ENCODE measurements at regions not wholly inside any gene's neighbourhood (a gene's known extent, or its start where the extent isn't known, plus 50 kb on each side); places are given as distances from the start of the nearest gene placed in this dataset.

- DNase-seq (ENCODE audit: low spot score), result no peak
These were observed 197.2 kb downstream of the TEX29 start for GRCh38 chr13:111517641-111518010.

GRCh38 chr13:111518161-111518792, 197.8 kb downstream of the TEX29 start:
- no peak for DNase-seq (ENCODE audit: low spot score)

DNA sequence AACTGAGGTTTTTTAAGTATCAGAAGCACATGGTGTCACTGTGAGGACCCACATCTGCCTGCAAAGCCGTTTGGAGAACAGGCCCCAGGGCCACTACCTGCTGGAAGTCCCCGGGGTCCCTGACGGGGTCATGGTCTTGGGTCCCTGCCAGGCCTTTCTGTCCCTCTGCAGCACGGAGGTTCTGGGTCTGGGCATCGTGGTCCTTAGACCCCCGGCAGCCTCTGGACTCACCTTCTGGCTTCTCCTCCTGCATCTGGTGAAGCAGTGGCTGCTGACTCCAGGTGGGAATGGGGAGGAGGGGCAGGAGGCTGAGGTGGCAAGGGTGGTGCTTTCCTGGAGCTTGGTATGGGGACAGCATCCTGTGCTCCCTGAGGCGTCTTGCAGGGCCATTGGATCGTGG, 198.6 kb downstream of the TEX29 start:
- DNase-seq (ENCODE audit: low spot score), result no peak

GRCh38 chr13:111519490-111520170, 199.2 kb downstream of the TEX29 start:
- no peak for DNase-seq (ENCODE audit: low spot score)

DNA sequence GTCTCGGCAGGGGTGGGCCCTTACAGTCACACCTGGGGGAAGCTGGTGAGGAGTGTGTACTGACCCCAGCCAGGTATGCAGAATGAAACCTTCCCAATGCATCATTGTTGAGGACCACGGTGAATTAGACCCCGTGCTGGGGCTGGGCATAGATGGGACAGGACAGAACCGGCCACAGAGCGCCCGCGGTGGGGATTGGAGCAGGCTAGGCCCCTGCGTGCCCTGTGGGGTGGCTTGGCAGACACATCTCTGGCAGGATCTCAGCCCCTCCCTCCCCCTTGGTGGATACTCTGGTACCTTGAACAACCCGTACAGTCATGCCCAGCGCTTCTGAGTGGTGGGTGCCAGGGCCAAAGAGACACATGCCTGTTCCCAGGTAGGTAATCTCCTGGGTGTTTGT, 200.6 kb downstream of the TEX29 start:
- DNase-seq (ENCODE audit: low spot score), result no peak

DNA sequence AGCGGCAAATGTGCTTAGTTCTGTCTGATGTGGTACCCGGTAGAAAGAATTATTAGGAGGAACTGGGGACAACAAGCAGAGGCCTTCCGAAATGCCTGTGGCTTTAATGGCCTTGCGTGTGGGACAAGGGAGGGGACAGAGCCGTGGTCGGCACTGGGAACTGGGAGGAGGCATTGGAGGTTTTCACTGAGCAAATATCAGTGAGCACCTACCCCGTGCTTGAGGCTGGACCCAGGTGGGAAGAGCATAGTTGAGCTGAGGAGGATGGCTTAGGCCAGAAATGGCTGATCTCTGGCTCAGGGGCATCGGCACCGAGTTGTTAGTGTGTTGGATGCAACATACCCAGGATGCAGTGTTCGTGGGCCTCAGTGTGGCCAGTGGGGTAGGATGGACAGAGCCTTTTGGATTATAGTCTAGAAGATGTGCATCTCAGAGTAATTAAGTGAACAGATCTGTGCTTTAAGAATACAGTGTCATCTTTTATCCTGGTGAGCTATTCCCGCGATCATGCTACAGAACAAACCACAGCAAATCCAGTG, 201.3 kb downstream of the TEX29 start:
- no peak for DNase-seq (ENCODE audit: low spot score)

DNA sequence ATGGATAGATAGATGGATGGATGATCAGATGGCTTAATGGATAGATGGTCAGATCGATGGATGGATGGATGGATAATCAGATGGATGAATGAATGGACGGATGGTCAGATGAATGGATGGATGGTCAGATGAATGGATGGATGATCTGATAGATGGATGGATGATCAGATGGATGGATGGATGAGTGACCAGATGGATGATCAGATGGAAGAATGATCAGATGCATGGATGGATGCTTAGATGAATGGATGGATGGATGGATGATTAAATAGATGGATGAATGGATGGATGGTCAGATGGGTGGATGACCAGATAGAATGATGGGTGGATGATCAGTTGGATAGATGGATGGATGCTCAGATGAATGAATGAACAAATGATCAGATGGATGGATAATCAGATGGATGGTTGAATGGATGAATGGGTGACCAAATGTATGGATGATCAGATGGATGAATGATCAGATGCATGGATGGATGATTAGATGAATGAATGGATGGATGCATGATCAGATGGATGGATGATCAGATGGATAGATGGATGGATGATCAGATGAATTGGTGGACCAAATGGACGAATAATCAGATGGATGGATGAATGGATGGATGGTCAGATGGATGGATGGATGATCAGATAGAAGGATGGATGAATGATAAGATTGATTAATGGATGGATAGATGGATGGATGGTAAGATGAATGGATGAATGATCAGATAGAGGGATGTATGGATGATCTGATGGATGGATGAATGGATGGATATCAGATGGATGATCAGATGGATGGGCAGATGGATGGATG, 205.1 kb downstream of the TEX29 start:
- no peak for DNase-seq (ENCODE audit: low spot score)

DNA sequence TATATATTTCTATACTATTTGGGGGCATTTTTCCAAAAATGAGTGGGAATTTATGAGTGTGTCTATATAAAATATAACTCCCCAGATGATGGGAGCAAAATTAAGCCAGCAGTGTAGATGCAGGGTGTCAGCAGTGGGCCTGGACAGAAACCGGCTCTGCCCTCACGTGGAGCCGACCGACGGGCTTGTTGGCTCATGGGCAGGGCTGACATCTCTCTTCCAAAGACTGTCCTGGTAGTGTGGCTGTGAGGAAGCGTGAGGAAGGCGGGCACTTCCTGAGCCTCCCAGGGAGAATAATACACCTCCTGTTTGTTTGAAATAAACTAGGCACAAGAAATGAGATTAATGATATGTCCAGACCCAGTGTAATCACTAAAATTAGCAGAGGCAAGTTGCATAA, 206.5 kb downstream of the TEX29 start:
- DNase-seq (ENCODE audit: low spot score), result no peak

- no peak for DNase-seq (ENCODE audit: low spot score)
These were observed 207.3 kb downstream of the TEX29 start for GRCh38 chr13:111527614-111528229.

- DNase-seq (ENCODE audit: low spot score), result no peak
These were observed 208.1 kb downstream of the TEX29 start for GRCh38 chr13:111528513-111528912.

- no peak for DNase-seq (ENCODE audit: low spot score)
These were observed 209.9 kb downstream of the TEX29 start for GRCh38 chr13:111530137-111530870.

- DNase-seq (ENCODE audit: low spot score), result no peak
These were observed 211.1 kb downstream of the TEX29 start for GRCh38 chr13:111531505-111531904.

- DNase-seq (ENCODE audit: low spot score), result no peak
These were observed 211.7 kb downstream of the TEX29 start for GRCh38 chr13:111532111-111532510.

GRCh38 chr13:111533900-111534683, 213.7 kb downstream of the TEX29 start:
- DNase-seq (ENCODE audit: low spot score), result no peak

DNA sequence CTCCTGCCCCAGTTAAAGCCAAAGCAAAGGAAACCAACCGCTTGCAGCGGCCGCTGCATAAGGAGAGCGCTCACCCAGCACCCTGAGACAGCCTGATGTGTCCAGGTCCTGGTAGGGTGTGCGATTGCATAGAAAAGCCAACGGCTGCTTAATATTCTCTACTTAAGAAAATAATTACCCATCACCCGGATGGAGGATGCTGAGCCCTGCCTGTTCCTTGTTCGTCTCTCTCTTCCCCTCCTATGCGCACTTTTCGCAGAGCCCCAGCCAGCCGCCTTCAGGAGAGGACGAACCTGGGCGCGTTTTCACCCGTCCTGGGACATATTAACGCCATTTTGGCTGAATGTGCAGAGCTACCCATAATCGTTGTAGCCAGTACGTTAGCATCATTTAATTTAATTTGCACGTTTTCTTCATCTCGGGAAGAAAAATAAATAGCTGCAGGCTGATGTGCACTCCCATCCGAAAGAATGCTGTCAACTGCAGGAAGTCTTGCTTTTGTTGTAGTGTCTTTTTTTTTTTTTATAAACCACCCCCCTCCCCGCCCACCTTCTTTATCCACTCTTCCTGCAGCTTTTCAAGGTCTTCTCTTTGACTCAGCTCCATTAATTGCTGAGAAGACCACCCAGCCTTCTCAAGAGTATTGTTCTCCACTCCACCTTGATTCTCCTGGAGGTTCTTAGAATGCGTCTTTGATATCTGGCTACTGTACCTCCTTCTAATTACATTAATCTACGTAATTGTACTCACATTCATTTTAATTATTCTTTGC, 214.5 kb downstream of the TEX29 start:
- DNase-seq (ENCODE audit: low spot score), result no peak

GRCh38 chr13:111535523-111535811, 215.0 kb downstream of the TEX29 start:
- DNase-seq (ENCODE audit: low spot score), result no peak

DNA sequence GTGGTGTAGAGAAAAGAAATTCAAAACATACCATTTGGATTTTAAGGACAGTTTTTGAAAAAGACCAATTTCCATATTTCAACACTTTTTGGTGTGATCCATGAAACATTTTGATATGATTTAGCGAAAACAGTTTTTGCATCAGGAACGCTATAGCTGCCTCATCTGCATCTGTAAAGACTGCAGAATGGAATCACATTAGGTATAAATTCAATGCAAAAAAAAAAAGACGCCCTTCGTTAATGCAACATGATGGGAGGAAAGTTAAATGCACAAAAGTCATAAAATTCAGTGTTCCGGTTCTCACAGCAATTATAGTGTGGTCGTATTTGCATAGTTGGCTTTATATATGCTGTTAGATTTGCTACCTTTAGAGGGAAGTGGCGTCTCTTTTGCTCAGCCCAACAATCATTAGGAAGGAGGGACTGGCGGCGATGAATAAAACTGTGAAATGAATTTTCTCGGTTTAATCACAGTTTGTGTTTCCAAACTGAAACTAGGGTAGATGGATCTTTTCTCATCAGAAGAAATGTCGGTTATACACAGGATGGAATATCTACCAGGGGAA, 215.7 kb downstream of the TEX29 start:
- DNase-seq (ENCODE audit: low spot score), result no peak

- no peak for DNase-seq (ENCODE audit: low spot score)
These were observed 216.8 kb downstream of the TEX29 start for GRCh38 chr13:111537115-111537728.

DNA sequence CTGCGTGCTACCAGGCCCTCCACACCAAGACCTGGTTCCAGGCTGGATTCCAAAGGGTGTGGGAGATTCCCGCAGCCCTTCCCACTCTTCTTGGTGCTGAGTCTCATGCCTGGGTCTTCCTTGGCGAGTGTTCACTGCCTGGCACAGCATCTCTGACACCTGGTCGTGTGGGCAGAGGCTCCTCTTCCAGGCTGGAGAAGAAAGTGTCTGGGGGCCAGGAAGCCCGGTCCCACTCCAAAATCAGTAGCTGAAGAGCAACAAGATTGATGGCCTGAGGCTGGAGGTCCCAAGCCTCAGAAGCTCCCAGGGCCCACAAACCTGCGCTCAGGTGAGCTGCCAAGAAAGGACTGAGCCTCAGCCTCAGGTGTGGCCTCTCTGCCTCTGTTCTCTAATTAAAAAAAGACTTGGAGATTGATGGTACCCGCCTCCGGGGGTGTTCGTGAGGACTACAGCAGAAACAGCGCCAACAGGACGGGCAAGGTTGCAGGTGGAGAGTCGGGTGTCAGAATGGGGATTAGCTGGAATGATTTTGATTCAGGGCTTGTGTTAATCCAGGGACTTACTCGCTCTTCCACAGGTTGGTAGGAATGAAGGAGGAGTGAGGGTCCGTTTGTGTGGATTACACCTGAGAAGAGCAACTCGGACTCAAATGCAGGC, 217.5 kb downstream of the TEX29 start:
- no peak for DNase-seq (ENCODE audit: low spot score)
